ENCODE measurements at regions not wholly inside any gene's neighbourhood (a gene's known extent, or its start where the extent isn't known, plus 50 kb on each side); places are given as distances from the start of the nearest gene placed in this dataset.
"Not testable (repeated sequence)": the region's sequence is repeated elsewhere in the genome, so short reads cannot be mapped to it uniquely, and the experiment has no call there.

DNA sequence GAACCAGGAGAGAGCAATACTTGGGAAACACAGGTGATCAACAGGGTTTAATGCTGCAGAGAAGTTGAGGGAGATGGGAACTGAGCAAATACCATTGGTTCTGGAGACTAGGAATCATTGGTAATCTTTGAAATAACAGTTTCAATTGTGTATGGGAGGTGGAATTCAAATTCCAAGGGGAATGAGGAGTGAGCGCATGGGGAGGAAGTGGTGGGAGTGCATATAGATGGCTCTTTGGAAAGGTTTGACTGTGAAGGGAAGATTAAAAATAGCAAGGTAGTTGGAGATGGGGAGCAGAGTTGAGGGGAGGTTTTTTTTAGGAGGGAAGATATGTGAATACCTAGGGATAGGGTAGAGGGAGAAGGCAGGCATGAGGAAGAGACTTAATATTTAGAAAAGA is 51.1 kb upstream of the ROPN1 start:
- Mint-ChIP-seq H3K36me3 (no peaks in the 10 kb centered on the region), H3K27me3 (peaks cover 10 to 16% of the 10 kb centered on the region in 2 donors), H3K27ac (no peak overlapping the region), H3K4me3 (no peak overlapping the region), H3K9me3 (no peaks in the 10 kb centered on the region), H3K4me1 (no peaks in the 10 kb centered on the region)
- no peak for DNase-seq
- ATAC-seq (replicated peaks) = no peak

DNA sequence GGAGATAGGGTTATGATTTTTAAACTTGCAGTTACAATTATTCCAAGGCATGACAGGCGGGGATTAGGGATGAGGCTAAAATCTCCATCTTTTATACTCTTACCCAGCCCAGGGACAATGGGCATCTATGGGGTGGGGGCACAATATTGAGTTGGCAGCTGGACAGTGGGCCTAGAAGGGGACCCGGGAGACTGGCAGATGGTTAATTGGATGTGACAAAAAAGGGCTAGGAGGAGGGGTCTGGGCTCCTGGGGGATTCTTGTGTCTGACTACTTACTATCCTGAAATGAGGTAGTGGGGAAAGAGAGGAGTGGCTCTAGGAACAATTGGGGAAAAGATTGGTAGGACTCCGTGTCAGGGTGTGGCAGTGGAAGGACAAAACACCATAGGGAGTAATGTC is 53.0 kb upstream of the ROPN1 start:
- ATAC-seq (replicated peaks) (no peak), DNase-seq (no peak)
- peaks cover 17 to 25% of the 10 kb centered on the region in 2 donors for H3K27me3 Mint-ChIP-seq
- no peak overlapping the region for H3K27ac Mint-ChIP-seq
- H3K9me3 Mint-ChIP-seq = no peaks in the 10 kb centered on the region
- H3K4me1 Mint-ChIP-seq = no peaks in the 10 kb centered on the region
- no peaks in the 10 kb centered on the region for H3K36me3 Mint-ChIP-seq
- H3K4me3 Mint-ChIP-seq = no peak overlapping the region

DNA sequence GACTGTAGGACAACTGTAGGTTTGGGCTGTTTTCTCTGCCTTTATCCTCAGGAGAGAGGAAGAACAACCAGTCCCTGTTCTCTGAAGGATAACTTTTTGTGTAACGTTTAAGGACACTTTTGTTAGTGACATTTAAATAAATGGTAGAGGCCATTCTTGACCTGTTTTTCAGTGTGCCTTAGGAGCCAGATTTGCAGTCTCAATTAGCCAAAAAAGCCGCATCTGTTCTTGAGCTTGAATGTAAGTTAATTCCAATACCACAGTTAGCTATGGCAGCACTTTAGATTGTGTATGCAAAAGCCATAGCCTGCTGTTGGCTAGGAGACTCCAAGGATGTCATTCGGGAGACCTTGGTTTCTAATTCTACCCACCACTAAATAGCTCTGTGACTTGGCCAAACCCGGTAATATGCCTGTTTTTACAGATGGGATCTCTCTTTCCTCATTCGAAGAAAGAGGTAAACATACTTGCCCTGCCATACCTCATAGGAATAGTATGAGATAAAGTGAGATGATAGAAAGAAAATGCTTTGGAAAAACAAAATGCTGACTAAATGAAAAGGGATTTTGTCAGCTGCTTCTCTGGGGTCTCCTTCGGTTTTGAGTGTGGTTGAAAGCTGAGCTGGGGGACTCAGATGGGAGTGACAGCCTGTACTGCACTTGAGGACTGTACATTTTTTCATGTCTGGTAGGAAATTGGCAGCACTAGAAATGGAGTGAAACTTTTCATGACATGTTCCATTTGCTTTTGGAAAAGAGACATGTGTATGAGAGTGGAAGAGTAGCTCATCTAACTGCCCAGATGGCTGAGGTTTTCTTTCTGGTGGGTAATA is 57.3 kb upstream of the ROPN1 start:
- Mint-ChIP-seq H3K27me3 (peaks cover 29 to 50% of the 10 kb centered on the region in 2 donors), H3K36me3 (no peaks in the 10 kb centered on the region), H3K4me1 (no peaks in the 10 kb centered on the region), H3K9me3 (no peaks in the 10 kb centered on the region), H3K27ac (no peak overlapping the region), H3K4me3 (no peak overlapping the region)
- DNase-seq = no peak
- no peak for ATAC-seq (replicated peaks)

GRCh38 chr3:124051636-124052035 is 59.7 kb upstream of the ROPN1 start:
- H3K9me3 Mint-ChIP-seq = no peaks in the 10 kb centered on the region
- DNase-seq (no peak), ATAC-seq (replicated peaks) (no peak)
- H3K27ac Mint-ChIP-seq = no peak overlapping the region
- H3K27me3 Mint-ChIP-seq = peaks cover 25 to 34% of the 10 kb centered on the region in 2 donors
- H3K36me3 Mint-ChIP-seq = no peaks in the 10 kb centered on the region
- H3K4me3 Mint-ChIP-seq = no peak overlapping the region
- no peaks in the 10 kb centered on the region for H3K4me1 Mint-ChIP-seq

DNA sequence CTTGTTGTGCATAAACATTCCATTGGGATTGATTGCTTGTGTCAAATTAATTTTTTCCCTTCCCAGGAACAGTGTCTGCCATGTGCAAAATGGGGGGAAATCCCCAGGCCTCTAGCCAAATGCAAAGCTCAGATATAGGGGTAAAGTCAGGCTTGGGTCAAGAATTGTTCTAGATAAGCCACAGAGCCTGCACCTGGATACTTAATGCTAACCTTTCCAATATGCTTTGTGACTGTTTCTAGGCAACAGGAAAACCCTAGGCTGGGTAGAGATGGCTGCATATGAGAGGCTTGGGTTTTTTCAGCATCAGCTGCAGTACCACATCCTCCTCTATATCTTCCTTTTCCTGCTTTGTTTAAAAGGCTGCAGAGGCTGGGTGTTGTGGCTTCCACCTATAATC is 61.9 kb upstream of the ROPN1 start:
- Mint-ChIP-seq H3K9me3 (peaks cover 0 to 2% of the 10 kb centered on the region in 2 donors), H3K27ac (no peak overlapping the region), H3K27me3 (peaks cover 30 to 52% of the 10 kb centered on the region in 2 donors), H3K4me1 (no peaks in the 10 kb centered on the region), H3K4me3 (no peak overlapping the region), H3K36me3 (no peaks in the 10 kb centered on the region)
- ATAC-seq (replicated peaks) = peak in 1 of 2 donors; percentile 34
- DNase-seq = no peak

DNA sequence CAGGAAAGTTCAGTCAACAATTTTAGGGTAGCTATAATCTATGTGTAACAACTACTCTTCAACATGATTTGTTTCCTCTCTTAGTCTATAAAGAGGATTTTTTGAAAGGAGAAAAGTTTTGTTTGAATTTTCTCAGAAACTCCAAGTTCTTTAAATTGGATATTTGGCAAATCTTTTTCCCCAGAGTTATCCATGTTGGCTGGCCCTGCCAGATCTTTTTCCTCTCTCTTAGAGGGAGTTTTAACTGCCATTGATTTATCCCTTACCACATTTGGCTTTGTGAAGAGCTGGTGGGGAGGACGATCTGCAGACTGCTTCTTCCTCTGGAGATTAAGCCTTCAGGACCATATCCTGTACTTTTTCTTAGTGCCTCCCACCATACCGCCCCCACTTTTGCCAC is 64.9 kb upstream of the ROPN1 start:
- H3K9me3 Mint-ChIP-seq = peaks cover 0 to 2% of the 10 kb centered on the region in 2 donors
- no peaks in the 10 kb centered on the region for H3K36me3 Mint-ChIP-seq
- DNase-seq (no peak), ATAC-seq (replicated peaks) (no peak)
- H3K4me3 Mint-ChIP-seq = no peak overlapping the region
- no peaks in the 10 kb centered on the region for H3K4me1 Mint-ChIP-seq
- no peak overlapping the region for H3K27ac Mint-ChIP-seq
- peaks cover 17 to 38% of the 10 kb centered on the region in 2 donors for H3K27me3 Mint-ChIP-seq

- H3K4me1 Mint-ChIP-seq = no peaks in the 10 kb centered on the region
- H3K36me3 Mint-ChIP-seq = no peaks in the 10 kb centered on the region
- peaks cover 16 to 34% of the 10 kb centered on the region in 2 donors for H3K27me3 Mint-ChIP-seq
- ATAC-seq (replicated peaks) = no peak
- H3K9me3 Mint-ChIP-seq = peaks cover 0 to 2% of the 10 kb centered on the region in 2 donors
- DNase-seq = no peak
- no peak overlapping the region for H3K4me3 Mint-ChIP-seq
- no peak overlapping the region for H3K27ac Mint-ChIP-seq
Observed at GRCh38 chr3:124057420-124057819, 65.5 kb upstream of the ROPN1 start.

DNA sequence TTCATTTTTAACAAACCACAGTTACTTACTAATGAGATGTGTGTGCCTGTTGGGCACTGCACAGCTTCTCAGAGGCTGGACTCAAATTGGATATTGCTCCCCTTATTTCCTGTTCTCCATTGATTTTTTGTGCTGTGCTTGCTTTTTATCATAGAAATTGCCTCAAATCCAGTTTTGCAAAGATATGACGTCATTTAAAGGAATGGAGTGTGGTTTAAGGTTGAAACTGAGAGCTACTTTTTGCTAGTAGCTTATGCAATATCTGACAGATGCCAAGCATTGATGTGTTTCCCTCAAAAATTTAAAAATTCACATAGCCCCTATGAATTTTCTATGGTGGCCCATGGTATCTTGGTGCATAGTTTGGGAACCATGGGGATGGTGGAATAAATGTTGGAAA is 67.7 kb upstream of the ROPN1 start:
- no peak for ATAC-seq (replicated peaks)
- H3K9me3 Mint-ChIP-seq = peaks cover 0 to 2% of the 10 kb centered on the region in 2 donors
- no peak overlapping the region for H3K27ac Mint-ChIP-seq
- no peak overlapping the region for H3K4me3 Mint-ChIP-seq
- H3K27me3 Mint-ChIP-seq = peaks cover 11 to 24% of the 10 kb centered on the region in 2 donors
- no peak for DNase-seq
- H3K36me3 Mint-ChIP-seq = no peaks in the 10 kb centered on the region
- no peaks in the 10 kb centered on the region for H3K4me1 Mint-ChIP-seq

DNA sequence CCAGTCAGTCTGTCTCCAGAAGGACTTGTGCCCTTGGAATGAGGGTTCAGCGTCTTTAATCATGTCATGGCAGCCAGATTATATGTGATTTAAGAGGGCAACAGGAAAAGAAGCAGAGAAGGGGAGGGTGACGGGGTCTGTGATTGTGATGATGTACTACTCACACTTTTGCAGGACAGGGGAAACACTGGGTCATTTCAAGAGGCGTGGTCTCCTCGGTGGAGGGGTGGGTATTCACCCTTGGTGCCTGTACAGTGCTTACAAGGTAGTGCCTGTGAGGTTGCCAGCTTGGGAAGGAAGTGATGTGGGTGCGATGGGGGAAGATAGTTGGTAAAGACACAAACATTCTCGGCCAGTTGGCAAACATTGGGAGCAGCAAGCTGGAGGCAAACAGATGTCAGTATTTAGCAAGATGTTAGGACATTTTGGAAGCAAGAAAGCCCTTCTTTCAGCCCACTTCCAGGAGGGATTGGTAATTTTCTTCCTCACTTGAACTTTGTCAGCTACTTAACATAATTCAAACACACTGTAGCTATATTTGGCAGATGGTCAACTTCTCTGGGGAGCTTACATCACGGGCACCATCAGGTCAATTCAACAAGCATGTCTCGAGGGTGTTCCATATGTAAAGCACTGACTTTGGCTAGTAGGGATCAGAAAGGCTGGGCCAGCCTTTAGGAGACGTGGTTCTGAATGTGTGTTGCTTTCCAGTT is 71.4 kb upstream of the ROPN1 start:
- ATAC-seq (replicated peaks) (no peak), DNase-seq (no peak)
- H3K9me3 Mint-ChIP-seq = no peaks in the 10 kb centered on the region

GRCh38 chr3:124064050-124064449 is 72.1 kb upstream of the ROPN1 start:
- Mint-ChIP-seq H3K4me3 (no peak overlapping the region), H3K4me1 (no peaks in the 10 kb centered on the region), H3K27me3 (peaks cover 3 to 6% of the 10 kb centered on the region in 2 donors), H3K36me3 (no peaks in the 10 kb centered on the region), H3K27ac (no peak overlapping the region), H3K9me3 (no peaks in the 10 kb centered on the region)
- no peak for DNase-seq
- ATAC-seq (replicated peaks) = no peak

More for the DNA sequence above, 71.4 kb upstream of the ROPN1 start:
- Mint-ChIP-seq H3K4me1 (no peaks in the 10 kb centered on the region), H3K27ac (no peak overlapping the region), H3K36me3 (no peaks in the 10 kb centered on the region), H3K27me3 (peaks cover 3 to 9% of the 10 kb centered on the region in 2 donors), H3K4me3 (no peak overlapping the region)

- DNase-seq; H3K4me3 Mint-ChIP-seq; H3K4me1 Mint-ChIP-seq; ATAC-seq (replicated peaks); H3K36me3 Mint-ChIP-seq; H3K9me3 Mint-ChIP-seq; H3K27ac Mint-ChIP-seq: not testable (repeated sequence)
- H3K27me3 Mint-ChIP-seq = peaks cover 17 to 19% of the 10 kb centered on the region in 2 donors
Observed at GRCh38 chr3:124066543-124066942, 74.6 kb upstream of the ROPN1 start.

GRCh38 chr3:124069706-124070105 is 77.8 kb upstream of the ROPN1 start:
- H3K4me1 Mint-ChIP-seq; H3K4me3 Mint-ChIP-seq; ATAC-seq (replicated peaks); H3K27ac Mint-ChIP-seq; DNase-seq; H3K9me3 Mint-ChIP-seq; H3K36me3 Mint-ChIP-seq: not testable (repeated sequence)
- H3K27me3 Mint-ChIP-seq = peaks cover 25% of the 10 kb centered on the region in 2 donors

- not testable (repeated sequence) for H3K27ac Mint-ChIP-seq; H3K4me1 Mint-ChIP-seq; H3K4me3 Mint-ChIP-seq; H3K36me3 Mint-ChIP-seq; ATAC-seq (replicated peaks); H3K9me3 Mint-ChIP-seq; DNase-seq
- peaks cover 16 to 24% of the 10 kb centered on the region in 2 donors for H3K27me3 Mint-ChIP-seq
Observed at GRCh38 chr3:124075090-124075489, 83.2 kb upstream of the ROPN1 start.

DNA sequence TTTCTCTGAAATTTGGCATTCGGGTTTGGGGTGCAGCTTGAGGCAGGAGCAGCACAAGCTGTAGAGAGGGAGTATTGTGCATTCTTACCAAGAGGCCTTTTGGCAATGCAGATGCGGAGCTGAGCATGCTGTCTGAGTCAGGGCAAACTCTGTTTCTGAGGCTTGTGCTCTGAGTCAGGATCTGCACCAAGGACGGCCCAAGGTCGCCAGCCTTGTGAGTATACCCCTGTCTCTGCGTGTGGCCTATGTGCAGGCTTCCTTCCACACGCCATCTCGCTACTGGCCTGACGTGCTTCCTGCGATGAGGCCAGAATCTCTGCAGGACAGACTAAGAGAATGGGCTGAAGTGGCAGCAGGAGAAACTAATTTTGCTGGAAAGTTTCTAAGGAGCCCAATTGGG is 83.8 kb upstream of the ROPN1 start:
- Mint-ChIP-seq H3K4me1 (no peaks in the 10 kb centered on the region), H3K9me3 (no peaks in the 10 kb centered on the region), H3K27me3 (peaks cover 10 to 20% of the 10 kb centered on the region in 2 donors), H3K27ac (no peak overlapping the region), H3K4me3 (no peak overlapping the region), H3K36me3 (no peaks in the 10 kb centered on the region)
- ATAC-seq (replicated peaks) = no peak
- no peak for DNase-seq

DNA sequence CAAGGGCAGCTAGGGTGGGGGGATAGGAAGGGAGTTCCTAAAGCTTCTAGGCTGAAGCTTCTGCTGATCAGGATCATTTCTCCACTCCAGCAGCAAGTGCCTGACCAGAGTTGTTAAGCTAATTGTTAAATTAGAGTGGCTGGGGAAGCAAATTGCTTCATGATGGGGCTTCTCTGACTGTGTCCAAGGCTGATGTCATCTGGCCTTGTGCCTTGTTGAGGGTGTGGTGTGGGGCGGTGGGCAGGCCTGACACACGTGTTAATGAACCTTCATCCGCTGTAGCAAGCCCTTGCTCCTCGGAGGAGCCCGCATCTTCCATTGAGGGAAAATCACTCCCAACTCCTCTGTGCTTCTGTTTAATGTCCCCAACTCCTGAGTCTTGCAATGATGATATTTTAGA is 84.3 kb upstream of the ROPN1 start:
- Mint-ChIP-seq H3K27ac (no peak overlapping the region), H3K4me3 (no peak overlapping the region), H3K27me3 (peaks cover 6 to 18% of the 10 kb centered on the region in 2 donors), H3K4me1 (no peaks in the 10 kb centered on the region), H3K36me3 (no peaks in the 10 kb centered on the region), H3K9me3 (no peaks in the 10 kb centered on the region)
- DNase-seq = no peak
- ATAC-seq (replicated peaks) = no peak
